ENCODE measurements at regions not wholly inside any gene's neighbourhood (a gene's known extent, or its start where the extent isn't known, plus 50 kb on each side); places are given as distances from the start of the nearest gene placed in this dataset.

- Histone ChIP-seq H3K27ac (ENCODE audit: low read depth, low read length) (no peak overlapping the region), H3K79me2 (ENCODE audit: control insufficient read depth, low read length) (no peaks in the 10 kb centered on the region), H3K4me2 (ENCODE audit: low read length) (no peak overlapping the region), H3K9me2 (replicated peaks; ENCODE audit: control insufficient read depth, low read length) (no peaks in the 10 kb centered on the region), H3K4me1 (ENCODE audit: control insufficient read depth, low read length) (peaks cover 55% of the 10 kb centered on the region), H3K9me3 (ENCODE audit: control insufficient read depth, insufficient read depth, low read length) (no peaks in the 10 kb centered on the region), H3F3A (ENCODE audit: control insufficient read depth, insufficient read depth) (peaks cover 6% of the 10 kb centered on the region), H3K4me3 (ENCODE audit: low read length) (no peak overlapping the region), H3K27me3 (ENCODE audit: control insufficient read depth, low read length) (no peaks in the 10 kb centered on the region), H3K36me3 (ENCODE audit: control insufficient read depth, low read length) (no peaks in the 10 kb centered on the region), H4K20me1 (ENCODE audit: control insufficient read depth, insufficient read depth, low read depth, low read length) (no peaks in the 10 kb centered on the region)
- TF ChIP-seq CTCF (IDR thresholded peaks at IDR 0.05; ENCODE audit: low read depth, low read length, poor library complexity, severe bottlenecking) (no peak), EZH2phosphoT487 (IDR thresholded peaks at IDR 0.05; ENCODE audit: borderline replicate concordance, low read length) (no peak)
Observed at GRCh38 chr3:144032531-144033239, 61.1 kb downstream of the DIPK2A start.

DNA sequence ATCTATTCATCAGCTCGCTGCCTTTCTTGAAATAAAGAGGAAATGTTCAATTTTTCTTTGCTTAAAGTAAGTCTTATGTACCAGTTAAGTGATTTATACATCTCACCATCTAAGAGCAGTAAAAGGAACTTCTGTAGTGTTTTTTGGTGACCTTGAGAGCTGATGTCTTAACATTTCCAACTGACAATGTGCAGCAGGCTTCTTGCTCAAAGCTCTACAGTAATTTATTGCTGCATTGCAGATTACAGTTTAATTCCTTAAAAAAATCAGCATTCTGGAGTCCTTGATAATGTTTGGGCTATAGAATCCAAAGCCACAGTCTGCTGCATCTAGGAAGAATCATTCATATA is 61.6 kb downstream of the DIPK2A start:
- Histone ChIP-seq H3K27ac (ENCODE audit: low read depth, low read length) (no peak overlapping the region), H3K9me2 (replicated peaks; ENCODE audit: control insufficient read depth, low read length) (no peaks in the 10 kb centered on the region), H4K20me1 (ENCODE audit: control insufficient read depth, insufficient read depth, low read depth, low read length) (no peaks in the 10 kb centered on the region), H3K79me2 (ENCODE audit: control insufficient read depth, low read length) (no peaks in the 10 kb centered on the region), H3K9me3 (ENCODE audit: control insufficient read depth, insufficient read depth, low read length) (no peaks in the 10 kb centered on the region), H3F3A (ENCODE audit: control insufficient read depth, insufficient read depth) (peaks cover 4% of the 10 kb centered on the region), H3K27me3 (ENCODE audit: control insufficient read depth, low read length) (no peaks in the 10 kb centered on the region), H3K4me1 (ENCODE audit: control insufficient read depth, low read length) (peaks cover 50% of the 10 kb centered on the region), H3K4me2 (ENCODE audit: low read length) (no peak overlapping the region), H3K4me3 (ENCODE audit: low read length) (no peak overlapping the region), H3K36me3 (ENCODE audit: control insufficient read depth, low read length) (no peaks in the 10 kb centered on the region)
- TF ChIP-seq CTCF (IDR thresholded peaks at IDR 0.05; ENCODE audit: low read depth, low read length, poor library complexity, severe bottlenecking) (no peak), EZH2phosphoT487 (IDR thresholded peaks at IDR 0.05; ENCODE audit: borderline replicate concordance, low read length) (no peak)

DNA sequence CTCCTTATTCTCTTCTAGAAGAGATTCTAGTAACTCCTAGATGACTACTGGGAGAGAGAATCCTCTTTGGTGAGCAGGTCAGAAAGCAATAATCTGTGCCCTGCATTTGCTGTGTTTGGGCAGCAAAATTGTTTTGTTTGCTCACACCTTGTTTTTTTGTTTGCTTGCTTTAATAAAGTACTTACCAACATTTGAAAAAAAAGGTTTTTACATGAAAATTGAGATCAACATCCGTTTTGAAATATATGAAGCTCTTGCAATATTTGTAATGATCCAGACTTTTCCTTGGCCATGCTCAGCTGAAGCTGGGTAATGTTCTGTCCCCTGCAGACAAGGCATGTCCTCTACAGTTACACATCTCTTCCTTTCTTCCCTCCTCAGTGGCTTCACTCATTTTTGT is 62.2 kb downstream of the DIPK2A start:
- Histone ChIP-seq H3K27me3 (ENCODE audit: control insufficient read depth, low read length) (no peaks in the 10 kb centered on the region), H3K4me3 (ENCODE audit: low read length) (no peak overlapping the region), H3K9me2 (replicated peaks; ENCODE audit: control insufficient read depth, low read length) (no peaks in the 10 kb centered on the region), H3K79me2 (ENCODE audit: control insufficient read depth, low read length) (no peaks in the 10 kb centered on the region), H3K4me2 (ENCODE audit: low read length) (no peak overlapping the region), H3K4me1 (ENCODE audit: control insufficient read depth, low read length) (peaks cover 43% of the 10 kb centered on the region), H3K9me3 (ENCODE audit: control insufficient read depth, insufficient read depth, low read length) (no peaks in the 10 kb centered on the region), H4K20me1 (ENCODE audit: control insufficient read depth, insufficient read depth, low read depth, low read length) (no peaks in the 10 kb centered on the region), H3K27ac (ENCODE audit: low read depth, low read length) (no peak overlapping the region), H3K36me3 (ENCODE audit: control insufficient read depth, low read length) (no peaks in the 10 kb centered on the region), H3F3A (ENCODE audit: control insufficient read depth, insufficient read depth) (no peaks in the 10 kb centered on the region)
- TF ChIP-seq EZH2phosphoT487 (IDR thresholded peaks at IDR 0.05; ENCODE audit: borderline replicate concordance, low read length) (no peak), CTCF (IDR thresholded peaks at IDR 0.05; ENCODE audit: low read depth, low read length, poor library complexity, severe bottlenecking) (no peak)

Data from DOHH2 (cell line).